Amniotic epithelial cell (primary cell): ENCODE measurements at regions not wholly inside any gene's neighbourhood (a gene's known extent, or its start where the extent isn't known, plus 50 kb on each side); places are given as distances from the start of the nearest gene placed in this dataset.
A peak's percentile ranks its signal among the peaks of the same experiment; 100 is the strongest.

ENCODE experiments used
- DNase-seq: peaks from one replicate; pipeline ENCODE4 v3.0.0-alpha.2; 2010; ENCODE audit warnings: low read depth

DNA sequence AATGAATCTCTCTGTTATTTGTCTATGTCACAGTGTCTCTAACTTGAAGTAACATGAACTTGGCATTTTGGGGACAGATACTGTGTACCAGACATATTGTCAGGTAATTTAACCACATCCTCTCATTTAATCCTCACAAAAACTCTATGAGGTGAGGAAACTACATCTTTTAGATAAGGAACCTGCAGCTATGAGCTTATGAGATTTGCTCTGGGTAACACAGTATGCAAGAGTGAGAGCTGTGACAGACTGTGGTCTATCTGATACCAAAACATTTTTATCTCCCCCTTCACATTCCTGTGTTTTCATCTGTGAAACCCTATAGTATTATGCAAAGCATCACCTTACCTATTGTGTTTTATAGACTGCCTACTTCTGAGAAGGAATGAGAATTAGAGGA lies 58.4 kb upstream of the HS3ST1 start:
- peak; percentile 14 for DNase-seq

DNA sequence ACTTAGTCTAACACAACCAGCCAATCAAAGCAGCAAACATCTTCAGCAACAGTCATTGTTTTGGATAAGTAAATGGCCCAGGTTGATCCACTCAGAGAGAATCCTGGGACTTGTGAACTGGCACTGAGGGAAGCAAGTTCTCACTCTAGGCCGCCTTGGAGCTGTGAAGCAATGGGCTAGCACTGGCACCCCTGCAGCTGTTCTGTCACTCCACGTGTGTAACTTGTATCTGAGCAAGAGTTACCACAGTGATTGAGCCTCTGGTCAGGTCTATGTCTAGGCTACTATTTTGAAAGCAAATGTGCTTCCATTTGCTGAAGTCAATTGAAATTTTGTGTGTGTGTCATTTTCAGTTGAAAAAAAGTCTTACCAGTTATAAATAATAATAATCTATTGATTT lies 57.2 kb upstream of the HS3ST1 start:
- DNase-seq: no peak

DNA sequence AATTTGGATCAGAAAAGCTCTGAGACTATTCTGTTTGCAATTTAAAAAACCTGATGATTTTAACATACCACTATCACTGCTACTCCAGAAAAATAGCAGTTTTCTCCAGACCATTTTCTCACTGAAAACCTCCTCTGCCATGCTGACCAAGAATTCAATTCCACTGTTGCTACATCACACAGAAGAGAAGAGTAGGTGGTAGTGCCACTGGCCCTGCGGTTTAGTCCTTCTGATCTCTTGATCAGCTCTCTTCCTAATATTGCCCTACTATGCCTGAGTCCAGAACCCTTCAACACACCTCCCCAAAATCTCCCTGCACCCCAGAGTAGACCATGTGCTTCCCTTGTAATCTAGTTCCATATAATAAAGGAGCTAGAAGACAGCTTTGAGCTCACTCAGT lies 55.8 kb upstream of the HS3ST1 start:
- no peak for DNase-seq

DNA sequence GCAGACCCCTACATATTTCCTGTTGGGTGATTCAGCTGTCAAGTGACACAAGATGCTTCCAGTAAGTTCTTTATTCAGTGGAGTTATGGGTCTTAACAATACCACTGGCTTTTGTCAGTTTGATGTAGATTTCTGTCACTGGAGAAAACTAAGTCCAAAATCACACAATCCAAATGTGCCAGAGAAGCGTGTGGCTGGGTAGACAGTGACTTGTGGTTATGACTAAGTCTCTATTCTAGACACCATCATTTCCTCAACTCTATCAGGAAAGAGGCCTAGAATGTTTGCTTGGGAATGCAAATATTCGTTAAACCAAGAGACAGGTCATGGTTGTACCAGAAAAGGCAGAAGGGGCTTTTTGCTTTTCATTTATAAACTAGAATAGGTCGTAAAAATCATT lies 54.4 kb upstream of the HS3ST1 start:
- DNase-seq: peak; percentile 16

DNA sequence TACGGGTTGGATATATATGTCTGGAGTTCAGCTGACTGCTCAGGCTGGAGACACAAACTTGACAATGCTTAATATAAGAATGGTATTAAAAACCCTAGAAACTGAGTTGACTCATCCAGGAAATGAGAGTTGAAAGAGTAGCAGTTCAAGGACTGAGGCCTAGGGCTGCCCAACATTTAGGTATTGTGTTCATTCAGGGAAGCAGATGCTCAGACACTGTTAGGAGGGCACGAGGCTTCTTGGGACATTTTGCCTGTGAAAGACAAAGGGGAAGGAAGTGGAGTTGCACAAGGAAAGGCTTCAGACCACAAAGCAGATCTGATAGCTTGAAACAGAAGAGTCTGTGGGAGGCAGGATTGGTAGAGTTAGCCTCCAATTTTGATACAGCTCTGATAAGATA lies 52.0 kb upstream of the HS3ST1 start:
- DNase-seq: no peak
